ENCODE measurements at regions not wholly inside any gene's neighbourhood (a gene's known extent, or its start where the extent isn't known, plus 50 kb on each side); places are given as distances from the start of the nearest gene placed in this dataset.

DNA sequence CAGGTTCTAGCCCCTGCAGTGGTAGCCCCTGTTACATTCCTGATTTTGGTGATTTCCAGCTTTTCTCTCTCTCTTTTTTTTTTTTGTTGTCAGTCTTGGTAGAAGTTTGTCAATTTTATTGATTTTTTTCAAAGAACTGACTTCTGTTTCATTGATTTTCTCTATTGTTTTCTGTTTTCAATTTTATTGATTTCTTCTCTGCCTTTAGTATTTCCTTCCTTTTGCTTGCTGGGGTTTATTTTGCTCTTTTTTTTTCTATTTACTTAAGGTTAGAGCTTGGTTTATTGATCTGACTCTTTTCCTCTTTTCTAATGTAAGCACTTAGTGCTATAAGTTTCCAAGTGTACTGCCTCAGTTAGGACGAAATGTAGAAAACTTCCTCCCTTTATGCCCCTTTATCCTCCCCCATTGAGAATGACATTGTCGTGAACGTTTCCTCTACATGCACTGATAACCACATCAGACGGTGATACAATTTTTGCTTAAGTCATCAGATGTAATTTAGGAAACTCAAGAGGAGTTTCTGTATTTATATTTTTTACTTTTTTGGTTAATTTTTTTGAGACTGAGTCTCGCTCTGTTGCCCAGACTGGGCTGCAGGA is 81.1 kb upstream of the HS6ST1 start:
- no peaks in the 10 kb centered on the region for H3K4me1 ChIP-seq
- H3K36me3 ChIP-seq: no peaks in the 10 kb centered on the region
- no peaks in the 10 kb centered on the region for H3K27me3 ChIP-seq
- TF ChIP-seq EP300 (IDR thresholded peaks at IDR 0.05): no peak
- H3K9me3 ChIP-seq: no peaks in the 10 kb centered on the region
- no peak overlapping the region for H3K27ac ChIP-seq
- H3K4me3 ChIP-seq: no peak overlapping the region
- DNase-seq (ENCODE audit: low spot score in 2 of 2): no peak
- WGBS, 2 donors: 79 to 85% methylated on average over 5 of the region's 5 CpGs

DNA sequence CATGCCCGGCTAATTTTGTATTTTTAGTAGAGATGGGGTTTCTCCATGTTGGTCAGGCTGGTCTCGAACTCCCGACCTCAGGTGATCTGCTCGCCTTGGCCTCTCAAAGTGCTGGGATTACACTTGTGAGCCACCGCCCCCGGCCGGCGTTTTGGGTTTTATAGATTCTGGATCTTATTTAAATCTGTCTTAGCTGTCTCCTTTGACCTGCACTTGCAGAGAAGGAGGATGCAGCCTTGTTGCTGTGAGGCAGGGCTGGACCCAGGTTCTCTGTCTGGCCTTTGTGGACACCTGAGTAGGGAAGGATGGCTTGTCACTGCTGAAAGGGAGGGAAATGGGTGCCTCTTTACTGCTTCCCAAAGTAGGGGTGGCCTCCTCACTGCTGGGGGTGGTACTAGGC is 83.0 kb upstream of the HS6ST1 start:
- WGBS, 2 donors: 98 to 100% methylated on average over 8 of the region's 8 CpGs
- no peak for DNase-seq (ENCODE audit: low spot score in 2 of 2)
- no peaks in the 10 kb centered on the region for H3K4me1 ChIP-seq
- H3K27me3 ChIP-seq: no peaks in the 10 kb centered on the region
- H3K36me3 ChIP-seq: no peaks in the 10 kb centered on the region
- TF ChIP-seq EP300 (IDR thresholded peaks at IDR 0.05) (no peak), POLR2A (IDR thresholded peaks at IDR 0.05) (no peak)
- TF ChIP-seq, protein P1, sequence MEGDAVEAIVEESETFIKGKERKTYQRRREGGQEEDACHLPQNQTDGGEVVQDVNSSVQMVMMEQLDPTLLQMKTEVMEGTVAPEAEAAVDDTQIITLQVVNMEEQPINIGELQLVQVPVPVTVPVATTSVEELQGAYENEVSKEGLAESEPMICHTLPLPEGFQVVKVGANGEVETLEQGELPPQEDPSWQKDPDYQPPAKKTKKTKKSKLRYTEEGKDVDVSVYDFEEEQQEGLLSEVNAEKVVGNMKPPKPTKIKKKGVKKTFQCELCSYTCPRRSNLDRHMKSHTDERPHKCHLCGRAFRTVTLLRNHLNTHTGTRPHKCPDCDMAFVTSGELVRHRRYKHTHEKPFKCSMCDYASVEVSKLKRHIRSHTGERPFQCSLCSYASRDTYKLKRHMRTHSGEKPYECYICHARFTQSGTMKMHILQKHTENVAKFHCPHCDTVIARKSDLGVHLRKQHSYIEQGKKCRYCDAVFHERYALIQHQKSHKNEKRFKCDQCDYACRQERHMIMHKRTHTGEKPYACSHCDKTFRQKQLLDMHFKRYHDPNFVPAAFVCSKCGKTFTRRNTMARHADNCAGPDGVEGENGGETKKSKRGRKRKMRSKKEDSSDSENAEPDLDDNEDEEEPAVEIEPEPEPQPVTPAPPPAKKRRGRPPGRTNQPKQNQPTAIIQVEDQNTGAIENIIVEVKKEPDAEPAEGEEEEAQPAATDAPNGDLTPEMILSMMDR (IDR thresholded peaks at IDR 0.05): no peak
- H3K27ac ChIP-seq: no peak overlapping the region
- no peak overlapping the region for H3K4me3 ChIP-seq
- no peaks in the 10 kb centered on the region for H3K9me3 ChIP-seq

DNA sequence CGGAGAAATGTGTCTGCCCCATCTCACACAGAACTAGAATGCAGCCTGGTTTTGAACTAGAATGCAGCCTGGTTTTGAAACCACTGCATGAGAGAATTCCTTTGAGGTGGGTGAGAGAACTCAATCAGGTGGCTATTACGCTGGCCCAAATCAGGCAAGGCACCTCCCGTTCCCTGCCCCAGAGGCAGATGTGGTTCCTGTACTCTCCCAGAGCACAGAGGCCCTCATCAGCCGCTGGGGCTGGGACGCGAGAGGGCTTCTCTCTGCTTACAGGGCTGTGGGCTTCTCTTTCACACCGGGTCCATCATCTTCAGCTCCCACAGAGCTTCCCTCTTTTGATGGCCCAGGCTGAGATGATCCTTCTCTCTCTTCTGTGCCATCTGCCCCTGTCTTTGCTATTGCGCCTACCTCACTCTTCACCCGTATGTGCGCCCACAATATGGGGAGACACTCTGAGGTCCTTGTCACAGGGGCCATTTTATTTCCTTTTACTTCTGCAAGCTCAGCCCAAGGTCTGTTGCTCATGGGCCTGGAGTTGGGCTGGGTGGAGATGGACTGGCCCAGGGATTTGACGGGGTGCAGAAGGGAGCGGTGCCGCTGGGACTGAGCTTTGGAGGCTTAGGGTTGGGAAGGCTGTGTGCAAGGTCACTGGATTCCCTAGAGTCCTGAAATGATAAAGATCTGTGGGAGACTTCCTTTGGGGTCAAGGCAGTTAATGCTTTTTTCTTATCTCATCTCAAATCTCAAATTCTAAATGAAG is 84.4 kb upstream of the HS6ST1 start:
- H3K9me3 ChIP-seq: no peaks in the 10 kb centered on the region
- H3K4me3 ChIP-seq: no peak overlapping the region
- no peaks in the 10 kb centered on the region for H3K4me1 ChIP-seq
- WGBS, 2 donors: 80 to 88% methylated on average over 13 of the region's 13 CpGs
- TF ChIP-seq, protein P1 (IDR thresholded peaks at IDR 0.05): no peak
- TF ChIP-seq EP300 (IDR thresholded peaks at IDR 0.05) (no peak), POLR2A (IDR thresholded peaks at IDR 0.05) (no peak)
- no peak overlapping the region for H3K27ac ChIP-seq
- no peak for DNase-seq (ENCODE audit: low spot score in 2 of 2)
- H3K36me3 ChIP-seq: no peaks in the 10 kb centered on the region
- no peaks in the 10 kb centered on the region for H3K27me3 ChIP-seq

DNA sequence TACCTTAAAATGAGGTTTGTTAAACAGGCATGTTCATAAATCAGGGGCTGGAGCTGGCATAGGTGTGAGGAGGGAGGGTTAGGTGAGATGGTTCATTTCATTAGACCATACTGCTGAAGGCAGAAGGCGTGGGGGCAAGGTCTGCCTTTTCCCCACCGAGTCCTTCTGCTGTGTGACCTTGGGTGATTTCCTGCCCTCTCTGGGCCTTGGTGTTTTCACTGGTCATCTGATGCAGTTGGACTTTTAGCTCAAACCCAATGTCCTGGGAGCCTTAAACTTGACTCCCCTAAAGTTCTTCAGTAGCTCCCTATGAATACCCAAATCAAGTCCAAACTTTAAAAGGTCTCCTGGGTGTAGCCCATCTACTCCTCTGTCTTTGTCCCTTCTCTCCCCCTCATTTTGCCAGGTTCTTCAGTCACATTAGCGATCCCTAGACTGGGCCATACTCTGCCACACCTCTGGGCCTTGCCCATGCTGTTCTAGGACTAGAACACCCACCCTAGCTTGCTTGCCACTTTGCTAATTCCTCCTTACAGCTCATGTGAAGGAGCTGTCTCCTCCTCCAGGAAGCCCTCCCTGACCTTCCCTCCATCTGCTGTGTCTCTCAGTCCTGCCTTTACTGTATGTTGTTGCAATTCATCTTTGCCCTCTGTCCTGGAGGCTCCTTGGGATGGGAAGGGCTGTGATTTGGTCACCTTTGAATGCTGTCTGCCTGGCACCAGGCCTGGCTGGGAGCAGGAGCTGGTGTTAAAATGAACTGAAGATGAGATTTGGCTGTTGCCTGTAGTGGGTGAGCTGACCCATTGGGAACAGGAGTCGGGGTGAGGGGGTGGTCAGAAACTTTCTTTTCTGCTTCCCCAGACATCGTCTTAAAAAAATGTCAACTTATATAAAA is 85.4 kb upstream of the HS6ST1 start:
- DNase-seq (ENCODE audit: low spot score in 2 of 2): no peak

DNA sequence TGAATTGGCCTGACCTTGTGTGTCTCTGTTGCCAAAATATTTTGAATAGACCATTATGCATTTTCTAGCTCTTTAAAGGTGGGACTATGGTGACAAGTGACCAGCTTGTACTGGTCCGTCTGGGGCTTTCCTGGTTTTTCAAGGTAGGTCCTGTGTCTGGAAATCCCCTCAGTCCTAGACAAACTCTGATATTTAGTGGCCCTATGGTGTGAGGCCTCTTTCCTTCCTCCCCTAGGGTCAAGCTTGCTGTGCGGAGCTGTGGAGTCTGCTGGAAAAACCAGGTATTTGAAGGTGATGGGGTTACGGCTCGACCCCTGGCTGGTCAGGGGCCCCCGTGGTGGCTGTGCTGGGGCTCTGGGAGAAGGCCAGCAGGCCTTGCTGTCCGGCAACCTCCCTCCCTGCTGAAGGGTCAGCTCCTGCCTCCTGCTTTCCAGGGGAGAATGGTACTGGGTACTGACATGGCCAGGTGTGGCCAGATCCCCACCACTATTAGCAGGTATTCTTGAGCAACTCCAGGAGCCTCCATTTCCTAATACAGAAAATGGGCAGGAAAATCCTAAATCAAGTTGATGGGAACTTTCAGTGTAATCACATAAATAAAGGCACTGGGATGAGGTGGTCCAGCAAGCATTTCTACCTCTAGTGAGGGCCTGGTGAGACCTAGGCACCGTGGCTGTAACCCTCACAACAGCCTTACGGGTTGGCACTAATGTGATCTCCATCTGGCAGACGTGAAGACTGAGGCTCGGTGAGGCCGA is 86.2 kb upstream of the HS6ST1 start:
- Histone ChIP-seq H3K27me3 (no peaks in the 10 kb centered on the region), H3K4me3 (no peak overlapping the region), H3K27ac (no peak overlapping the region), H3K4me1 (no peaks in the 10 kb centered on the region), H3K9me3 (no peaks in the 10 kb centered on the region), H3K36me3 (no peaks in the 10 kb centered on the region)
- whole genome bisulfite sequencing, 2 donors: 73% methylated on average over 8 to 11 of the region's 11 CpGs
- TF ChIP-seq POLR2A (IDR thresholded peaks at IDR 0.05) (no peak), EP300 (IDR thresholded peaks at IDR 0.05) (no peak)
- TF ChIP-seq, protein P1 (IDR thresholded peaks at IDR 0.05): no peak
- no peak for DNase-seq (ENCODE audit: low spot score in 2 of 2)

More for the DNA sequence above, 85.4 kb upstream of the HS6ST1 start:
- no peaks in the 10 kb centered on the region for H3K4me1 ChIP-seq
- H3K4me3 ChIP-seq: no peak overlapping the region
- H3K27me3 ChIP-seq: no peaks in the 10 kb centered on the region
- 80 to 92% methylated on average over 5 of the region's 5 CpGs for WGBS, 2 donors
- no peaks in the 10 kb centered on the region for H3K36me3 ChIP-seq
- TF ChIP-seq, protein P1 (IDR thresholded peaks at IDR 0.05): no peak
- TF ChIP-seq EP300 (IDR thresholded peaks at IDR 0.05) (no peak), POLR2A (IDR thresholded peaks at IDR 0.05) (no peak)
- H3K9me3 ChIP-seq: no peaks in the 10 kb centered on the region
- H3K27ac ChIP-seq: no peak overlapping the region
